Astrocyte of the hippocampus (primary cell): ENCODE measurements at regions not wholly inside any gene's neighbourhood (a gene's known extent, or its start where the extent isn't known, plus 50 kb on each side); places are given as distances from the start of the nearest gene placed in this dataset.
"Not testable (repeated sequence)": the region's sequence is repeated elsewhere in the genome, so short reads cannot be mapped to it uniquely, and the experiment has no call there.

Source experiments
- DNase-seq: peaks from one replicate; pipeline ENCODE4 v3.0.0; 2011; ENCODE audit warnings: low read depth, low spot score

DNA sequence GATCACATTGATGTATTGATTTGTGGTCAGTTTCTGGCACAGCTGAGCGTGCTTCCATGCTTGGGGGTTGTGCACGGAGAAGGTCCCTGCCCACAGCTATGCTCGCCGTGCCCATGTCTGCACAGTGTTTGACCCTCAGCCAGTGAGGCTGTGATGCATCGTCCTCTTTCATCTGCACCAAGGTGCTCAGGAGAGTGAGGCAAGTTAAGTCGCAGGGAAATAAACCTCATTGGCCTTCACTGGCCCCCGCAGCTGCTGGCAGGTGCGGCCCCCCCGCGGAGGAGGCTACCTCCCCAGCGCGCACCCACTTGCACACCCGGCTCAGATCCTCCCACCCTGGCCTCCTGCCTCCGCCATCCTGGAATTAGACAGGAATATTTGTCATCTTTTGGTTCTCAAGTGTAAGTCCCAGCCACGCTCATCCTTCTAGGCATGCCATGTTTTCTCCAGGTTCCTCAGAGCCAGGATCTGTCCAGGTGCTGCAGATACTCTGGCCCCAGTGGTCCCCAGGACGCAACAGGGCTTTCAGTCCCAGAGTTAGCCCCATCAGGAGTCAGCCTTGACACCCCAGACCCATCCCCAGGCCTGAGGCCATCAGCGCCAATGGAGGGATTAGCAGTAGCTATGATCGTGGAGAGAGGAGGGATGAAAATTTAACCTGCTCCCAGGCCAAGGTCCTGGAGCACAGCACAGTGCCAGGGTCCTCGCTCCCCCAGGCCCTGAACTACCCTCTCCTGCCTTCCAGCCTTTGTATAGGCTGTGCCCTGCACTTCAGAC lies 93.7 kb downstream of the OAT start:
- DNase-seq = no peak

DNA sequence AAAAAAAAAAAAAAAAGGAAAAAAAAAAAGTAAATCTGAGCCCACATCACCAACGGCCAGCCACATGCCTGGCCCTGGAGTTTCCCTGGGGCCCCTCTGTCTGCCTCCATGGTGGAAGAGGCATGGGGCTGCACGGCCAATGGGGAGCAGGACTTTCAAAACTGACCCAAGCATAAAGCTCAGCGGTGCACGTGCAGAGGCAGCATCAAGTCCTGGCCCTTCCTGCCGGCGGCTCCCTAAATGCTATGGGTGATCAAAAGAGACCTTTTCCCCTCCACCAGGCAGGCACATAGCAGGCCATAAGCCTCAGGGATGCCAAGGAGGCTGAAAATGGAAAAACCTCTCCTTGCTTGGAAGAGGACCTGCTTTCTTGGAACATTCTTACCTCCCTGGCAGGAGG lies 94.3 kb downstream of the OAT start:
- DNase-seq = no peak

DNA sequence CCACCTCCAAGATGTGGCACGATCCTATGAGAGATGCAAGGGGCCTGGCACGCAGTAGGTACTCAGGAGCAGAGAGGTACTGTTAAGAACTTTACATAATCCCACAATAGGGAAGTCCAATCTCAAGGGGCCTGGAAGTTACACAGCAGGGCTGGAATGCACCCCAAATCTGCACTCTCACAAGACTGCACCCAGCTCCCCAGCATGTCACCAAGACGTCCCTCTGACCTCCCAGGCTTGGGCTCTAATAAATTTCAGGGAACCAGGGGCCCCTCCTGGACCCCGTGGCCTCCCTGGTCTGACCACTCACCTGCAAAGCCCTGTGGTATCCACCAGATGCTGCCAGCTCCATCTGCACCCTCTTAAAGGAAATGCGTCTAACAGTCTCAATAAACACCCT lies 94.9 kb downstream of the OAT start:
- DNase-seq = no peak

DNA sequence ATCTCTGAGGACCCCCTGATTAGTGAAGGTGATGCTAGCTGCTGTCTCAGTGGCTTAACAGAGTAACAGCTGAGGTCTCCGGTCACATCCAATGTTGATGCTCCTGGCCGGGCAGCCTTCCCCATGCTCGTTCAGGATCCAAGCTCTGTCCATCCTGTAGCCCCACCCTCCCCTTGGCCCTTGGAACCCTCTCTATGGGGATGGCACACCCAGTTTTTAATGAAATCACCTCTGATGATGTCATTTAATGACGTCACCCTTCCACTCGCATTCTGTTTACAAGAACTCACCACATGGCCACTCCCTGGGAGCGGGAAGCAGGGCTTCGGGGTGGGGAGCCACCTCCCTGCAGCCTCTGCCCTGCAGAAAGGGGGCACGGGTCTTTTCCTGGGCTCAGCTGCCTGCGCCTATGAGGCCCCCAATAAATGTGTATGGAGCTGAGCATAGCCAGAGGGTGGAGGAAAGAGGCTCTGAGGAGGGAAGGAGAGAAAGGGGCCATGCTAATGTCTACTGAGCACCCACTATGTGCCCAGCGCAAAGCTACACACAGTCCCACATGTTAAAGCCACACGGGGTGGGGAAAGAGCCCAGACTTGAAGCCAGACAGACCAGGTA lies 95.5 kb downstream of the OAT start:
- no peak for DNase-seq

DNA sequence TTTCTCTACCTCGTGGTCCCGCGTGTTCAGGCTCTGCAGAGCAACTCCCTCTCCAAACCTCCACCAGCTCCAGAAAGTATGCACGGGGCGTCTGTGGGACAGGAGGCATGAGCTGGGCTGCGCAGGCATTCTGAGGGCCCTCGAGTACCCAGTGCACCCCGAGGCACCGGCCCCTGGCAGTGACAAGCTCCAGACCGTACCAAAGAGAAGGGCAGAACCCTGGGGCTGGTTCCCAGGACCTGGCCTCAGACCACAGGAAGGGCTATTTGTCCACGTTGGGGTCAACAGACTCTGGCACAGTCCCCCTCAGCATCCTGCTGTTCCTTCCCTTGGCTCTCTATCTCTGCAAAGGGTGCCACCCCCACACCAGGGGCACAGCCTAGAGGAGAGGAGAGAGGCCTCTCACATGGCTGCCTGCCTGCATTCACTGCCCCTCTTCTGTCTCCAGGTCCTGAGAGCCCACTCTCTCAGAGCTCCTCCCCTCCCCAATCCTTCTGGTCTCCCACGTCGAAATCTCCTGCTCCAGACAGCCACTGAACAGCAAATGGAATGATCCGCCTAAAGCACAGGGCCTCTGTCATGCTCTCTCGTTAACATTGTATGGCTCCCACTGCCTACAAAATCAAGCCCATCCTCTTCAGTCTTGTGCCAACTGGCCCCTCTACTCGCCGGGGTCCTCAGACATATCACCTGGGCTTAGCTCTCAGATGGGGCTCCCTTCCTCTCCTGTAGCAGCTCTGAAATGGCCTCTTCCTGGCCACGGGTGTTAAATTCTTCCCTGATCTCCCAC lies 96.3 kb downstream of the OAT start:
- no peak for DNase-seq

DNA sequence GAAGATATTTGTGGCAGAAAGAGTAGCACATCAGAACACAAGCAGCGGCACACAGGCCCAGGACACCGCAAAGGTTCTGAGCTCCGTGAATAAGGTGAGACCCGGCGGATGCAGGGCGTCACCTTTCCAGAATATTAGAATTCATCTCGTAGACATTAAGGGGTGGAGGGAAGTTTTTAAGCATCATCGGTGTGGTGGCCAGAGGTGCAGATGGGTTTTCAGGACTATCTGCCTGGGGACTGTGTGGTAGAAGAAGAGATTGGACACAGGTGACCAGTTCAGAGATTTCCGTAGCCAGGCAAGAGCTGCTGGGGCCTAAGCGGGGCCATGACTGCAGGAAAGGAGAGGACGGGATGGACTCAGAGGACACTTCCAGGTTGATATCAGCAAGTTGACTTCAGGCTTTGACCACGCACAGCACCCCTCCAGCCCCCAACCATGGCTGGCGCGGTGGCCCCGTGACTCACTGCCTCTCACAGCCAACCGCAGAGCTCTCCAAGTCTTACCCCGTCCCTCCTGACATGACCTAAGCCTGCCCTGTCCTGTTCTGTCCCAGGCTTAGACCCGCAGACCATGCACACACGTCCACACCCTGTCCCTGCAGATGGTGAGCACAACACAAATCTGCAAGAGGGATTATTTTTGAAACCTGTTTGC lies 97.2 kb downstream of the OAT start:
- DNase-seq = no peak

DNA sequence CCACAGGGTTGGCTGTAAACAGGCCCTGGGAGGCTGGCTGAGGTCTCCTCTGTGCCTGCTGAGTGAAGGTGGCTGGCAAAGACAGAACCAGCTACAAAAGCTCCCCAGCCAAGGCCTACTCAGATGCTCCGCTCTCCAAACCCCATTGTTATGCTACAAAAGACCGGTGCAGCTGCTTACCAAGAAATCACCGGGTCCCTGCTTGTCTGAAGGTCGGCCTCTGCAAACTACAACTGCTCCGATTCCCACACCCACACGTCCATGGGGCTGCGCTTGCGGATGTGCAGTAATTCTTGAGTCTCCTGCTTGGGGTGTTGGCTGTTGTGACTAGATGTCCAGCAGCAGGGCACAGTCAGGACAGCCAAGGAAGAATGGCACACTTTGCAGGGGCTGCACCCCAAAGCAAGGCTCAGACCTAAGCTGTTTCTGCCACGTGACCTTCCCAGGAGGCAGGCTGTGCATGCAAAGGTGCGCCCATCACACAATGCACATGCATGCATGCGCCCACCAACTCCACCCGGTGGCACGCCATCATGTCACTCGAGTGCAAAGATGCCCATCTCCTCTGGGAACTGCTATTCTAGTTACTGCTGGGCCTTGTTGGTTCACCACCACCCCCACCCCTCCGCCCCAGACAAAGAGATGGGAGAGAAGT lies 97.8 kb downstream of the OAT start:
- no peak for DNase-seq

DNA sequence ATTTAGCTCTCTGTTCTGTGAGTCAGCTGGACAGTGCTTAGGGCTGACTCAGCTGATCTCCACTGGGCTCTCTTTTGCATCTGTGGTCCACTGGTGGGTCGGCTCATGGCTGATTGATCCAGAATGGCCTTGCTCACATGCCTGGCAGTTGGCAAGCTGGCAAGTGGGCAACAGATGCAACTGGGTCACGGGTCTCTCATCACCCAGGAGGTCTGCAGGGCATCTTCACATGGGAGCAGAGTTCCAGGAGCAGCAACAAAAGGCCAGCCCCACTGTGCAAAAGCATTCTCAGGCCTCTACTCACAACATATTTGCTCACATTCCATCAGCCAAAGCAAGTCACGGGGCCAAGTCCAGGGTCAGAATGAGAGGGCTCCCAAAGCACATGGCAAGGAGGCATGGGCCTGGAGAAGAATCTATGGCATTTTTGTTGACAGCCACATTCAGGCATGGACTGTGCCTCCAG lies 98.8 kb downstream of the OAT start:
- DNase-seq = peak; percentile 50

DNA sequence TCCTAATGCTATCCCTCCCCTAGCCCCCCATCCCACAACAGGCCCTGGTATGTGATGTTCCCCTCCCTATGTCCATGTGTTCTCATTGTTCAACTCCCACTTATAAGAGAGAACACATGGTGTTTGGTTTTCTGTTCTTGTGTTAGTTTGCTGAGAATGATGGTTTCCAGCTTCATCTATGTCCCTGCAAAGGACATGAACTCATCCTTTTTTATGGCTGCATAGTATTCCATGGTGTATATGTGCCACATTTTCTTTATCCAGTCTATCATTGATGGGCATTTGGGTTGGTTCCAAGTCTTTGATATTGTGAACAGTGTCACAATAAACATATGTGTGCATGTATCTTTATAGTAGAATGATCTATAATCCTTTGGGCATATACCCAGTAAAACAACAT lies 99.2 kb downstream of the OAT start:
- DNase-seq = not testable (repeated sequence)

DNA sequence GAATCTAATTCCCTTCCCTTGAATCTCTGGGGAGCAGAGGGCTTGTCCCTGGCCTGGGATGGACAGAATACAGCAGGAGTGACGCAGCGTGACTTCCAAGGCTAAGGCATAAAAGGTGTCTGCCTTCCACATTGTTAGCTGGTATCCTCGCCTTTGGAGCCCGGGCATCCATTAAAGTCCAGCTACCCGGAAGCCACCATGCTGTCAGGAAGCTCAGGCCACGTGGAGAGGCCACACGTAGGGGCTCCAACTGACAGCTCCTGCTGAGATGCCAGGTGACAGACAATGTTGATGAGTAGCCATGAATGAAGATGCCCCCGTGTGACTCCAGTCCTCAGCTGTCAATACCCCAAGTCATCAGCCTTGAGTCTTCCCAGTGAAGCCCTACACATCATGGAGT lies 99.9 kb downstream of the OAT start:
- no peak for DNase-seq

DNA sequence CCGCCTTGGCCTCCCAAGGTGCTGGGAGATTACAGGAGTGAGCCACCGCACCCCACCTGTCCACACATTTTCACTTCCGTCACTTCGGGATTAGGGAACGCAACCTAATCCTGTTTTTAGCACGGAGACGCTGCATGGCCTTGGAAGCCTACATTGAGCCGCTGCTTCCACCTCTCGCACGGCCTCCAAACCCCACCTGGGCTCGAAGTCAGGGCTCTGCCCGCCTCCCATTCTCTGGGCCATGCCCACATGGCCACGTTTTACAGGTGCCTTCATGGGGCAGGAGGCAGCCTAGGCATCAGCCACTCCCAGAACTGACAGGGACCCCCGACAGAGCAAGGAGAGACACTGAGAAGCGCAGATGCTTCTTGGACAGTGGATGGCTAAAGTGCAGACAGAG lies 100.6 kb downstream of the OAT start:
- no peak for DNase-seq

DNA sequence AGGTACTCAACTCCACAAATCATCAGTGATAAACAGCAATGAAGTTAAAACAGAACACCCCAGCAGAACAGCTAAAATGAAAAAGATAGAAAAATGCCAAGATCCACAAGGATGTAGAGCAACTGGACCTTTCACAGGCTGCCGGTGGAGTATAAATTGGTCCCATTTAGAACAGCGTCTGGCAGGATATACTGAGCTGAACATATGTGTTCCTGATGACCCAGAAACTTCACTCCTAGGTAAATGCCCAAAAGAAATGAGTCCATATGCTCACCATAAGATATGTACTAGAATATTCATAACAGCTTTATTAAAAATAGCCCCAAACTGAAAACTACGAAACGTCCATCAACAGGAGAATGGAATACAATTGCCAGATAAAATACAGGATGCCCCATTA lies 102.4 kb downstream of the OAT start:
- no peak for DNase-seq

DNA sequence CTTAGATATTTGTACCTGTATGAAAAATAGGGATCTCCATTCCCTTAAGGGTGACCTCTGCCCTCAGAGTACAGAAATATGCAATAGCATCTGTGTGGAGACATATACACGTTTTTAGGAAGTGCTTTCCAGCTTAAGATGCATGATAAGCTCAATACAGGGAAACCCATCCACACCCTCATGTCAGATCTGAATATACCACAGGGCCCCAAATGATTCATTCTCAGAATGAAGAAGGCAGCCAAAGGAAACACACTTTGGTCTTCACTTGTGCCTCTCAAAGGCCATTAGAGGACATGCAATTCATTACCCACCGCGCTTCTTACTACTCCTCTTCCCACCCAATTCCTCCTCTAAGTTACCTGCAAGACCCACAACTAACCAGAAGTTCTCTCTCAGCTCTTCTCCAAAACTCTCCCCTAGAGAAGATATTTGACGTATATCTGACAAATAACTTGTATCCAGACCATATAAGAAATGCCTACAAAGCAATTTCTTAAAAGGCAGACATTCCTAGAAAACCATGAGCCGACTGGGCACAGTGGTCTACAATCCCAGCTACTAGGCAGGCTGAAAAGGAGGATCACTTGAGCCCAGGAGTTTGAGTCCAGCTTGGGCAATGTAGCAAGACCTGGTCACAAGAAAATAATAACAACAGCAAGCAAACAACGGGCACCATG lies 103.0 kb downstream of the OAT start:
- no peak for DNase-seq

DNA sequence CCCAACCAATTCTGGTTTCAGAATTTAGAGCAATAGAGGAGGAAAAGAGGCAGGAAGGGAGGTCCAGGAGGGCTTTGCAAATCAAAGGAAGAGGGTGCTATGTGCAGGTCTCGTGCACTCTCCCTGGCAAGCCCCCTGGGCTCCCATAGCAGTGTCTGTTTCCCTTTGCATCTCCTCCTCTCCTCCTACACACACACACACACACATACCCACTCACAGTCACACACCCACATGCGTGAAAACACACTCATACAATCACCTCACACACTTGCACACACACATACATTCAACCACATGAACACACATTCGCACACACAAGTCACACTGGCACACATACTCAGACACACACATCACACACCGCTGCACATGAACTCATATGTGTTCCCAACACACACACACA lies 105.3 kb downstream of the OAT start:
- no peak for DNase-seq

DNA sequence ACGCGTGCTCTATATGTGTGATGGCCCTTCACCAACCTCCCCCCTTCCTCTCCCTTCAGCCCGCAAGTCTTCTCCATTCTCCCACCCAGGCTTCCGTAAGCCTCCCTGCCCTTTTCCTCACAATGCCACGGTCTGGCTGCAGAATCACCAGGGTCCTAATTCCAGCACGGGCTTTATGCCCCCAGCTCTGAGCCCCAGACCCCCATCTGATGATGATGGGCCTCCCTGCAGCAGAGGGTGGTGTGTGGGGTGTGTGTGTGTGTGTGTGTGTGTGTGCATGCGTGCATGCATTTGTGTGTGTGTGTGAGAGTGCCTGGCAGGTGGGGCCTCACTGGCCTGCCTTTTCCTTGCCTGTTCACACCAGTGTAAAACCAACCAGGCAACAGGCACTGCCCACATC lies 109.9 kb downstream of the OAT start:
- no peak for DNase-seq

DNA sequence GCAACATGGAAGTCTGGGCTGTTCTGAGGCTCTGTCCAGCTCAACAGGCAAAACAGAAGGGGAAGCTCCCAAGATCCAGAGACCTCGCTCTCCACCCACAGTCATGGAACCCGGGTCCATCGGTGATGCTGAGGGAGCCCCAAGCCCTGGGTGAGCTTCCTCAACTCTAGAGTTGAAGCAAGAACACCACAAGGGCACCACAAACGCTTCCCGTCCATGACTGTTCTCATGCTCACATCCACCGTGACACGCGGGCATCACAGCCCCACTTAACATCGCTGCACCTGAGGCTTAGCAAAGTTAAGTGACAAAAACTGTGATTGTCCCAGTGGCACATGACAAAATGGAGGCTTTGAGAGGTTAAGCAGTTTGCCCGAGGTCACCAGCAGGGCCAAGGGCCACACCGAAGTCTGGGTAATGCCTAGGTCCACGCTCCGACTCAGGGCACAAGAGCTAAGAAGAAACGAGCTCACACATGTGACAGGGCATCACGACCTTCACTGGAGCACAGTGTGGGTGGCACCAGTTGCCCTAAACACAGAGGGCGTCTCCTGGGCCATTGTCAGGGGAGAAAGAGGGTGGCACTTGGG lies 110.6 kb downstream of the OAT start:
- no peak for DNase-seq

DNA sequence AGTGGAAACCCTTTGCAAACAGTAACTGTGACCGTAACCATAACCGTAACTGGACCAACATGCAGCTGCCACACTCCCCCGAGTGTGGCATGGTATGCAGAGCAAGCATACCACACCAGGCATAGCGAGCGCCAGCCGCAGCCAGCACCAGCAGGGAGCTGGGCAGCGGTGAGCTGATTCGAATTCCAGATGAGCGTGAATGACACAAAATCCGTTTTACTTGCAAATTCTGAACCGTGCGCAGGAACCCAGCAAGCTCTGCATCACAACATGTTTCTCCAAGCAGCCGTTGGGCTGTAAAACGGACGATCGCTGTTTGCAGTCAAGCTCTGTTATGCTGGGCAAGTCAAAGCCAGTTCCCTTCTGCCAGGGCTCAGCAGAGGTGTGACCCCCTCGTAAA lies 111.1 kb downstream of the OAT start:
- no peak for DNase-seq

DNA sequence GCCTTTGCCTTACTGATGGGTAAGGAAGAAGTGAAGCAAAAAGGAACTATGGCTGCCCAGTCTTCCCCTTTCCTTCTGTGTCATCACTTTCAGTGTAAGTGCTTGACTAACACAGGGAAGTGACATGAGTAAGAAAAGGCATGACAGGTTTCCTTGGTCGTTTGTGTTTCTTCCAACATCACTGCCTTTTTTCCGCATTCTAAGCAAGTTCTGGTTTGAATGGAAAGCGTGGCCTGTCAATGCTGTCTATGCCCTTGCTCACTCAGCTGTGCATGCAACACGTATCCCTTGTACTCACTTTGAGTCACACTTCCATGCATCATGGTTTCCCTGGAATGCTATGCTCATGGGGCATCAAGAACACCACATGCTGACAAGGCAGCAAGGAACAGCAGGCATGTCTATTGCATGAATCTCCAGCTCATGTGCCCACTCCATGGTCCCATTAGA lies 111.8 kb downstream of the OAT start:
- DNase-seq = peak; percentile 44

DNA sequence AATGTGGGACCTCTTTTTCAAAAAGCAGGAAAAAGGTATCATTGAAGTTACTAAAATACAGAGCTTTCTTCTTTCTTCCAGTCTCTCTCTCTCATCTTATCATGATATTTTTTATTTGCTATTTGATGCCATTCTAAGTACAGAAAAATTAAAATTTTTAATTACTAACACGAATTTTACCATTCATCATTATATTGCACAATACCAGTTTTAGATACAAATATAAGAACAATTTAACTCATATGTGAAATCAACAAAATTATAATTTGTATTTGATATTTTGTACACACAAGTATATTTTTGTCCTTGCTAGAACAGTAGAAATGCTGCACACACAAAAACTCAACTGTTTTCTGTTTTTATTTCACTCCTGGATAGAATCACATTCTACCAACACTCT lies 112.2 kb downstream of the OAT start:
- DNase-seq = no peak

DNA sequence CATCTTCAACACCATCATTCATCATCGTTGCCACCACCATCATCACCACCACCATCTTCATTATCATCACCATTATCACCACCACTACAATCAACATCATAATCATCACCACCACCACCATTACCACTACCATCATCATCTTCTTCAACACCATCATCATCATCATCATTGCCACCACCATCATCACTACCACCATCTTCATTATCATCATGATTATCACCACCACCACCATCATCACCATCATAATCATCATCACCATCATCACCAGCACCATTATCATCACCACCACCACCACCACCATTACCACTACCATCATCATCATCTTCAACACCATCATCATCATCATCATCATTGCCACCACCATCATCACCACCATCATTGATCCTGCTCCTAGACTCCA lies 112.7 kb downstream of the OAT start:
- no peak for DNase-seq

DNA sequence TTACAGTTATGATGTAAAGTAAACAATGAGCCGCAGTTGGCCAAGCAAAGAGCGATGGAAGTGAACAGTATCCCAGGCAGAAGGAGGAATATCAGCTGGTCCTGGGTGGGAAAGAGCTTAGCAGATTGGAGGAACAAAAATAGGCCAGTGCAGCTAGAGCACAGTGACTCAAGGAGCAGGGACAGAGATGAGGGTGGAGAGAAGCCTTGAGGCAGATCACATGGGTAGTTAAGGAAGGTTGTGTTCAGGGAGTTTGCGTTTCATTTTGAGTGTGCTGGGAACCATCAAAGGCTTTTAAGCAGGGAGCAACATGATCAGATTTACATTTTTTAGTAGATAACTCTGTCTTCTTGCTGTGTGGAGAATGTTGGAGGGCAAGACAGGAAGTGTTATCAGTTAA lies 113.6 kb downstream of the OAT start:
- DNase-seq = no peak
